PFSK-1 (cell line): ENCODE measurements at regions not wholly inside any gene's neighbourhood (a gene's known extent, or its start where the extent isn't known, plus 50 kb on each side); places are given as distances from the start of the nearest gene placed in this dataset.

Experiments
- POLR2AphosphoS5 ChIP-seq: IDR thresholded peaks from 2 replicates; pipeline ENCODE4 v1.6.1; 2012; ENCODE audit warnings: low read depth, mild to moderate bottlenecking, control low read depth, low read length, moderate library complexity
- TAF1 ChIP-seq: IDR thresholded peaks from 2 replicates; pipeline ENCODE4 v1.6.1; 2012; ENCODE audit warnings: low read length, control low read depth, borderline replicate concordance; ENCODE audit not compliant: insufficient read depth
- TF ChIP-seq, protein P1 (sequence below), 2 experiments: IDR thresholded peaks; 2 replicates each; pipeline versions ENCODE4 v1.6.1 to v1.8.0; 2011 to 2012; ENCODE audit warnings: low read depth in 2 of 2, low read length in 2 of 2, control low read depth in 1 of 2, inconsistent platforms in 1 of 2, mild to moderate bottlenecking in 1 of 2, moderate library complexity in 1 of 2; ENCODE audit not compliant: insufficient read depth in 1 of 2

DNA sequence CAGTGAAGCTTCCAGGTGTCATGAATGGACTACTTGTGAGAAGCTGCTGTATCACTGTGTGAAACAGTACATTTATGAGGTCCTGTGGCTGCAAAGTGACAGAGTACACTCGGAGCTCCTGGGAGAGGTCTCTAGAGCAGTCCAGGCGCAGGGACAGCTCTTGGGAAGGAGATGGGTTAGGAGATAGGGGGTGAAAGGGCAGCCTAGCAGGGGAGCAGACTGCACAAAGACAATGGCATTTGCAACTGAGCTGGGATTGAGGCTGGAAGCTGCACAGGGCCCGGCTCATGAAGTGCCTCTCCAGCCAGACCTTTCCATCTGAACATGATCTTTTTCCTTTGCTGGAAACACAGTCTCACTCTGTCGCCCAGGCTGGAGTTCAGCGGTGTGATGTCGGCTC lies 83.6 kb downstream of the RHOB start:
- TF ChIP-seq TAF1 (no peak), POLR2AphosphoS5 (no peak)
- TF ChIP-seq, protein P1, sequence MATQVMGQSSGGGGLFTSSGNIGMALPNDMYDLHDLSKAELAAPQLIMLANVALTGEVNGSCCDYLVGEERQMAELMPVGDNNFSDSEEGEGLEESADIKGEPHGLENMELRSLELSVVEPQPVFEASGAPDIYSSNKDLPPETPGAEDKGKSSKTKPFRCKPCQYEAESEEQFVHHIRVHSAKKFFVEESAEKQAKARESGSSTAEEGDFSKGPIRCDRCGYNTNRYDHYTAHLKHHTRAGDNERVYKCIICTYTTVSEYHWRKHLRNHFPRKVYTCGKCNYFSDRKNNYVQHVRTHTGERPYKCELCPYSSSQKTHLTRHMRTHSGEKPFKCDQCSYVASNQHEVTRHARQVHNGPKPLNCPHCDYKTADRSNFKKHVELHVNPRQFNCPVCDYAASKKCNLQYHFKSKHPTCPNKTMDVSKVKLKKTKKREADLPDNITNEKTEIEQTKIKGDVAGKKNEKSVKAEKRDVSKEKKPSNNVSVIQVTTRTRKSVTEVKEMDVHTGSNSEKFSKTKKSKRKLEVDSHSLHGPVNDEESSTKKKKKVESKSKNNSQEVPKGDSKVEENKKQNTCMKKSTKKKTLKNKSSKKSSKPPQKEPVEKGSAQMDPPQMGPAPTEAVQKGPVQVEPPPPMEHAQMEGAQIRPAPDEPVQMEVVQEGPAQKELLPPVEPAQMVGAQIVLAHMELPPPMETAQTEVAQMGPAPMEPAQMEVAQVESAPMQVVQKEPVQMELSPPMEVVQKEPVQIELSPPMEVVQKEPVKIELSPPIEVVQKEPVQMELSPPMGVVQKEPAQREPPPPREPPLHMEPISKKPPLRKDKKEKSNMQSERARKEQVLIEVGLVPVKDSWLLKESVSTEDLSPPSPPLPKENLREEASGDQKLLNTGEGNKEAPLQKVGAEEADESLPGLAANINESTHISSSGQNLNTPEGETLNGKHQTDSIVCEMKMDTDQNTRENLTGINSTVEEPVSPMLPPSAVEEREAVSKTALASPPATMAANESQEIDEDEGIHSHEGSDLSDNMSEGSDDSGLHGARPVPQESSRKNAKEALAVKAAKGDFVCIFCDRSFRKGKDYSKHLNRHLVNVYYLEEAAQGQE (IDR thresholded peaks at IDR 0.05; ENCODE audit: insufficient read depth in 1 of 2, low read depth in 2 of 2, low read length in 2 of 2): no peak
